Spleen (tissue), 7 donors: ENCODE measurements at regions not wholly inside any gene's neighbourhood (a gene's known extent, or its start where the extent isn't known, plus 50 kb on each side); places are given as distances from the start of the nearest gene placed in this dataset.

Experiments used
- POLR2A ChIP-seq, 3 donors: fragments of 450-650 bp; IDR thresholded peaks; one replicate each; pipeline ENCODE4 v1.5.1; 2017; ENCODE audit warnings: antibody characterized with exemption in 3 of 3, mild to moderate bottlenecking in 1 of 3
- POLR2AphosphoS5 ChIP-seq, 3 donors: sonication (generic); formaldehyde crosslinking; IDR thresholded peaks; one replicate each; pipeline ENCODE4 v1.5.1; 2017; ENCODE audit warnings: antibody characterized with exemption in 3 of 3
- TF ChIP-seq, protein P1 (sequence below), 11 experiments: fragments of 200-600 bp in 7 of 11; fragments of 450-650 bp in 4 of 11; sonication (generic) in 4 of 11; IDR thresholded peaks in 8 of 11; conservative IDR thresholded peaks in 3 of 11; 1 replicate in 7 of 11; 2 replicates in 4 of 11; pipeline versions ENCODE4 v1.4.0 to v1.8.0; 2016 to 2021; ENCODE audit warnings: antibody characterized with exemption in 11 of 11, inconsistent platforms in 4 of 11, mild to moderate bottlenecking in 1 of 11
- donor health status: DM: no; HTN: no; CAD: no; lungs with moderate emphysema.
- donor health status: DM: no; HTN: no; CAD: no.
- donor health status: DM: no; HTN: no; CAD: no.

- TF ChIP-seq POLR2AphosphoS5 (IDR thresholded peaks at IDR 0.05) = no peak
- TF ChIP-seq, protein P1, sequence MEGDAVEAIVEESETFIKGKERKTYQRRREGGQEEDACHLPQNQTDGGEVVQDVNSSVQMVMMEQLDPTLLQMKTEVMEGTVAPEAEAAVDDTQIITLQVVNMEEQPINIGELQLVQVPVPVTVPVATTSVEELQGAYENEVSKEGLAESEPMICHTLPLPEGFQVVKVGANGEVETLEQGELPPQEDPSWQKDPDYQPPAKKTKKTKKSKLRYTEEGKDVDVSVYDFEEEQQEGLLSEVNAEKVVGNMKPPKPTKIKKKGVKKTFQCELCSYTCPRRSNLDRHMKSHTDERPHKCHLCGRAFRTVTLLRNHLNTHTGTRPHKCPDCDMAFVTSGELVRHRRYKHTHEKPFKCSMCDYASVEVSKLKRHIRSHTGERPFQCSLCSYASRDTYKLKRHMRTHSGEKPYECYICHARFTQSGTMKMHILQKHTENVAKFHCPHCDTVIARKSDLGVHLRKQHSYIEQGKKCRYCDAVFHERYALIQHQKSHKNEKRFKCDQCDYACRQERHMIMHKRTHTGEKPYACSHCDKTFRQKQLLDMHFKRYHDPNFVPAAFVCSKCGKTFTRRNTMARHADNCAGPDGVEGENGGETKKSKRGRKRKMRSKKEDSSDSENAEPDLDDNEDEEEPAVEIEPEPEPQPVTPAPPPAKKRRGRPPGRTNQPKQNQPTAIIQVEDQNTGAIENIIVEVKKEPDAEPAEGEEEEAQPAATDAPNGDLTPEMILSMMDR (IDR thresholded peaks at IDR 0.05 in 8 of 11, conservative IDR thresholded peaks at IDR 0.05 in 3 of 11) = no peak
- no peak for TF ChIP-seq POLR2A (IDR thresholded peaks at IDR 0.05)
These were observed 81.0 kb upstream of the NDUFV2 start for GRCh38 chr18:9021458-9021857.
